Astrocyte (in vitro differentiated cells and primary cell): ENCODE measurements at regions not wholly inside any gene's neighbourhood (a gene's known extent, or its start where the extent isn't known, plus 50 kb on each side); places are given as distances from the start of the nearest gene placed in this dataset.

ENCODE experiments used
- CTCF ChIP-seq: IDR thresholded peaks from 2 replicates; pipeline ENCODE4 v1.5.1; 2011; ENCODE audit warnings: low read depth, mild to moderate bottlenecking, inconsistent platforms, low read length, moderate library complexity; ENCODE audit not compliant: insufficient read depth
- EZH2 ChIP-seq: IDR thresholded peaks from 2 replicates; pipeline ENCODE4 v1.6.1; 2012; ENCODE audit warnings: mild to moderate bottlenecking, low read length, inconsistent platforms; ENCODE audit not compliant: insufficient read depth

- no peak for TF ChIP-seq CTCF
- TF ChIP-seq EZH2: no peak
Measured at GRCh38 chr20:4453359-4453758, 204.3 kb upstream of the ADRA1D start.
